K562 (cell line): ENCODE measurements at regions not wholly inside any gene's neighbourhood (a gene's known extent, or its start where the extent isn't known, plus 50 kb on each side); places are given as distances from the start of the nearest gene placed in this dataset.

Source experiments
- ATAC-seq: fragments of 200-7000 bp; cut with Tn5 transposase; 3 replicates; pipeline ENCODE4 v1.9.1; 2020; ENCODE audit warnings: moderate library complexity
- BruUV-seq: library from RNA; stranded (reverse); fragments of 400-500 nt; replicated peaks from 2 replicates; lab custom pipeline; 2021; lab: Mats Ljungman, UMichigan
- CTCF ChIA-PET: fragments of 300-600 bp; formaldehyde crosslinking; extraction: SDS; loops from one replicate; lab custom pipeline; 2021; ENCODE audit warnings: low intra/inter-chr PET ratio; lab: Yijun Ruan, JAX
- POLR2A ChIA-PET: fragments of 300-600, 350-650 bp; sonication (Branson Sonifier 250); formaldehyde crosslinking; extraction: SDS; loops from one replicate; lab custom pipeline; 2021; ENCODE audit warnings: antibody characterized with exemption, inconsistent platforms; lab: Yijun Ruan, JAX
- DNase-seq, 4 experiments: peaks; one replicate each; pipeline versions ENCODE4 v3.0.0 to v3.0.0-alpha.2; 2011 to 2018; ENCODE audit warnings: low spot score in 3 of 4, mixed read lengths in 3 of 4; ENCODE audit errors: extremely low read depth in 1 of 4
- FAIRE-seq: peaks from 2 replicates; lab custom pipeline; 2011; peaks lifted over from hg19 to GRCh38; lab: Jason Lieb, UNC
- H2AFZ ChIP-seq: 2 replicates; pipeline ENCODE4 v1.6.0; 2011; ENCODE audit warnings: low read depth, low read length, control low read depth, inconsistent platforms
- H3K27ac ChIP-seq: fragments of 200-600 bp; 3 replicates; pipeline ENCODE4 v1.8.0; 2011; ENCODE audit warnings: low read depth, mild to moderate bottlenecking, control low read depth, inconsistent platforms, low read length, moderate library complexity, mixed read lengths; ENCODE audit errors: extremely low read depth
- H3K27me3 ChIP-seq, 2 experiments: fragments of 300-600 bp in 1 of 2; 2 replicates in 1 of 2; 3 replicates in 1 of 2; pipeline versions ENCODE4 v1.6.0 to v1.8.0; 2011; ENCODE audit warnings: inconsistent platforms in 2 of 2, low read length in 2 of 2, mild to moderate bottlenecking in 1 of 2, mixed read lengths in 1 of 2, moderate library complexity in 1 of 2; ENCODE audit not compliant: control insufficient read depth in 2 of 2, insufficient read depth in 2 of 2
- H3K36me3 ChIP-seq: fragments of 300-600 bp; 3 replicates; pipeline ENCODE4 v1.8.0; 2011; ENCODE audit warnings: mild to moderate bottlenecking, low read length, inconsistent platforms; ENCODE audit not compliant: control insufficient read depth, insufficient read depth
- H3K4me1 ChIP-seq, 2 experiments: fragments of 200-600 bp in 1 of 2; replicated peaks in 1 of 2; 2 replicates in 1 of 2; 3 replicates in 1 of 2; pipeline versions ENCODE4 v1.5.1 to v1.8.0; 2011; ENCODE audit warnings: inconsistent platforms in 2 of 2, low read length in 2 of 2, mild to moderate bottlenecking in 1 of 2, mixed read lengths in 1 of 2, moderate library complexity in 1 of 2; ENCODE audit not compliant: control insufficient read depth in 2 of 2, insufficient read depth in 2 of 2
- H3K4me2 ChIP-seq: 2 replicates; pipeline ENCODE4 v1.6.1; 2011; ENCODE audit warnings: low read length, control low read depth, inconsistent platforms, mixed read lengths; ENCODE audit not compliant: insufficient read depth
- H3K4me3 ChIP-seq: fragments of 200-600 bp; sonication (generic), shearing (Covaris generic); 2 replicates; pipeline ENCODE4 v1.5.1; 2016; ENCODE audit warnings: control low read depth, inconsistent platforms
- H3K79me2 ChIP-seq: fragments of 200-600 bp; 3 replicates; pipeline ENCODE4 v1.8.0; 2011; ENCODE audit warnings: low read length, inconsistent platforms; ENCODE audit not compliant: control insufficient read depth, insufficient read depth
- H3K9ac ChIP-seq, 2 experiments: 2 replicates each; pipeline versions ENCODE4 v1.6.0 to v1.6.1; 2011; ENCODE audit warnings: low read depth in 2 of 2, low read length in 2 of 2, control low read depth in 1 of 2, inconsistent platforms in 1 of 2, mild to moderate bottlenecking in 1 of 2, mixed read lengths in 1 of 2; ENCODE audit not compliant: insufficient read depth in 1 of 2
- H3K9me1 ChIP-seq: one replicate; pipeline ENCODE4 v1.6.0; 2011; ENCODE audit warnings: inconsistent platforms, mild to moderate bottlenecking, low read length, moderate library complexity; ENCODE audit not compliant: control insufficient read depth, insufficient read depth
- H3K9me3 ChIP-seq: replicated peaks from 2 replicates; pipeline ENCODE4 v1.5.1; 2011; ENCODE audit warnings: low read depth, low read length, inconsistent platforms; ENCODE audit not compliant: control insufficient read depth, insufficient read depth
- H4K20me1 ChIP-seq: replicated peaks from 2 replicates; pipeline ENCODE4 v1.6.1; 2011; ENCODE audit warnings: low read length, inconsistent platforms, mixed read lengths; ENCODE audit not compliant: control insufficient read depth, insufficient read depth
- ADNP ChIP-seq: fragments of 200-800 bp; sonication (Bioruptor generic); IDR thresholded peaks from 2 replicates; pipeline ENCODE4 v1.6.1; 2016; ENCODE audit warnings: missing genetic modification characterization, missing compliant biosample characterization
- ATF1 ChIP-seq, 2 experiments: fragments of 450-650 bp in 1 of 2; IDR thresholded peaks; 2 replicates each; pipeline ENCODE4 v1.6.1; 2016; ENCODE audit warnings: missing compliant biosample characterization in 1 of 2, missing genetic modification characterization in 1 of 2
- BRF1 ChIP-seq: IDR thresholded peaks from 3 replicates; pipeline ENCODE4 v1.6.1; 2011; ENCODE audit warnings: borderline replicate concordance, mild to moderate bottlenecking; ENCODE audit not compliant: insufficient read length; ENCODE audit errors: extremely low read depth
- ETV5 ChIP-seq: sonication (generic); formaldehyde crosslinking; IDR thresholded peaks from 2 replicates; pipeline ENCODE4 v1.4.0; 2020; ENCODE audit warnings: low read depth, mild to moderate bottlenecking, missing genetic modification reagents
- HCFC1 ChIP-seq: IDR thresholded peaks from 2 replicates; pipeline ENCODE4 v1.6.1; 2012; ENCODE audit warnings: low read depth, low read length, improper control_type of control experiment
- HMG20B ChIP-seq: fragments of 250-450 bp; sonication (Bioruptor Pico); IDR thresholded peaks from 2 replicates; pipeline ENCODE4 v1.5.0; 2021; ENCODE audit warnings: mild to moderate bottlenecking
- KHSRP ChIP-seq: fragments of 450-650 bp; IDR thresholded peaks from 2 replicates; pipeline ENCODE4 v1.6.1; 2017
- RBM25 ChIP-seq: fragments of 200-400 bp; formaldehyde crosslinking; IDR thresholded peaks from 2 replicates; pipeline ENCODE4 v1.6.1; 2018; ENCODE audit warnings: low read length, low read depth, moderate library complexity; ENCODE audit not compliant: severe bottlenecking
- SP1 ChIP-seq: sonication (generic); formaldehyde crosslinking; IDR thresholded peaks from 2 replicates; pipeline ENCODE4 v1.8.1; 2022; ENCODE audit warnings: mild to moderate bottlenecking, missing genetic modification reagents
- STAT5B ChIP-seq: fragments of 250-450 bp; sonication (Bioruptor Pico); IDR thresholded peaks from 2 replicates; pipeline ENCODE4 v1.8.0; 2021; ENCODE audit warnings: mild to moderate bottlenecking, inconsistent platforms
- THRAP3 ChIP-seq: fragments of 450-650 bp; IDR thresholded peaks from 2 replicates; pipeline ENCODE4 v1.6.1; 2016; ENCODE audit warnings: mild to moderate bottlenecking, inconsistent platforms, borderline replicate concordance
- ZNF140 ChIP-seq: fragments of 250-450 bp; sonication (Bioruptor Pico); IDR thresholded peaks from 2 replicates; pipeline ENCODE4 v1.8.0; 2021; ENCODE audit warnings: moderate library complexity, mild to moderate bottlenecking, inconsistent platforms
- ZNF143 ChIP-seq: sonication (generic); formaldehyde crosslinking; IDR thresholded peaks from 2 replicates; pipeline ENCODE4 v1.9.0; 2022; ENCODE audit warnings: mild to moderate bottlenecking, missing genetic modification reagents
- ZNF408 ChIP-seq: fragments of 250-450 bp; sonication (Bioruptor Pico); IDR thresholded peaks from 2 replicates; pipeline ENCODE4 v1.4.0; 2020; ENCODE audit warnings: low read depth, mild to moderate bottlenecking, moderate library complexity
- WGBS: fragments of 100-300 bp; shearing (Covaris generic); methylation state at CpG from one replicate; pipeline ENCODE4 v1.1.6; 2016; ENCODE audit warnings: low coverage, mixed read lengths; ENCODE audit not compliant: insufficient coverage; ENCODE audit errors: missing lambda C conversion rate; 5-methylcytosine and 5-hydroxymethylcytosine counted together
- in situ Hi-C: fragments of 300-500 bp; cut with MboI; formaldehyde crosslinking; loops from 4 replicates; pipeline ENCODE4 v1.15.0; 2018; ENCODE audit warnings: inconsistent platforms, mixed read lengths
- intact Hi-C: fragments of 100-400 bp; cut with micrococcal nuclease; formaldehyde crosslinking; loops from 2 replicates; pipeline ENCODE4 v1.14.2; 2022

- no peaks in the 10 kb centered on the region for H4K20me1 ChIP-seq
- no peak for DNase-seq
- in situ Hi-C loops (no loop called here), intact Hi-C loops (no loop called here)
- ChIA-PET CTCF (no interaction called here), POLR2A (no interaction called here)
- no peaks in the 10 kb centered on the region for H3K9me3 ChIP-seq
- H3K36me3 ChIP-seq, result no peaks in the 10 kb centered on the region
- H3K4me2 ChIP-seq, result no peak overlapping the region
- H2AFZ ChIP-seq, result no peak overlapping the region
- H3K27me3 ChIP-seq, result no peaks in the 10 kb centered on the region
- no peaks in the 10 kb centered on the region for H3K4me1 ChIP-seq
- no peaks in the 10 kb centered on the region for H3K9me1 ChIP-seq
- no peaks in the 10 kb centered on the region for H3K79me2 ChIP-seq
- TF ChIP-seq RBM25 (no peak), ZNF143 (CRISPR knock-in tag) (no peak), KHSRP (no peak), BRF1 (no peak), HMG20B (CRISPR knock-in tag) (no peak), ZNF408 (CRISPR knock-in tag) (no peak), ETV5 (CRISPR knock-in tag) (no peak), SP1 (CRISPR knock-in tag) (no peak), ZNF140 (CRISPR knock-in tag) (no peak), THRAP3 (no peak), HCFC1 (no peak), STAT5B (CRISPR knock-in tag) (no peak), ATF1 (CRISPR knock-in tag; IDR thresholded peaks at IDR 0.05) (no peak), ATF1 (tag; IDR thresholded peaks at IDR 0.05) (no peak), ADNP (tag) (no peak)
- no peak overlapping the region for H3K27ac ChIP-seq
- no peak for FAIRE-seq
- H3K9ac ChIP-seq, result no peak overlapping the region
- ATAC-seq, result no peak
- H3K4me3 ChIP-seq, result no peak overlapping the region
- no TSS peak for BruUV-seq
- WGBS, result 0% methylated on average over 4 of the region's 4 CpGs
Measured at GRCh38 chr10:83536426-83536825, 602.9 kb upstream of the GHITM start.
